Neutrophil (primary cell): ENCODE measurements at regions not wholly inside any gene's neighbourhood (a gene's known extent, or its start where the extent isn't known, plus 50 kb on each side); places are given as distances from the start of the nearest gene placed in this dataset.

ENCODE experiments used
- H3K27ac ChIP-seq: fragments of 200-600 bp; sonication (generic); 2 replicates; pipeline ENCODE4 v1.5.1; 2016; ENCODE audit warnings: mild to moderate bottlenecking, moderate library complexity
- H3K27me3 ChIP-seq: fragments of 200-600 bp; sonication (generic); 2 replicates; pipeline ENCODE4 v1.6.0; 2016; ENCODE audit warnings: mild to moderate bottlenecking
- H3K36me3 ChIP-seq: fragments of 200-600 bp; sonication (generic); 2 replicates; pipeline ENCODE4 v1.5.1; 2017
- H3K4me1 ChIP-seq, 2 experiments: fragments of 200-600 bp in 1 of 2; sonication (generic) in 1 of 2; 1 replicate in 1 of 2; 2 replicates in 1 of 2; pipeline versions ENCODE4 v1.5.1 to v1.6.1; 2013 to 2016; ENCODE audit warnings: low read depth in 1 of 2, low read length in 1 of 2, mild to moderate bottlenecking in 1 of 2, moderate library complexity in 1 of 2; ENCODE audit not compliant: control insufficient read depth in 1 of 2, insufficient read depth in 1 of 2
- H3K4me3 ChIP-seq, 2 experiments: fragments of 200-600 bp in 1 of 2; sonication (generic) in 1 of 2; 1 replicate in 1 of 2; 2 replicates in 1 of 2; pipeline ENCODE4 v1.5.1; 2013 to 2016; ENCODE audit warnings: low read depth in 1 of 2, low read length in 1 of 2, mild to moderate bottlenecking in 1 of 2, moderate library complexity in 1 of 2
- H3K9me3 ChIP-seq: fragments of 200-600 bp; sonication (generic); 2 replicates; pipeline ENCODE4 v1.5.1; 2016
- TF ChIP-seq, protein P1 (sequence below): fragments of 200-600 bp; sonication (generic); IDR thresholded peaks from 2 replicates; pipeline ENCODE4 v1.5.1; 2016; ENCODE audit warnings: antibody characterized with exemption

GRCh38 chr7:13386741-13387140 lies 602.7 kb downstream of the ETV1 start:
- no peak overlapping the region for H3K4me3 ChIP-seq
- H3K9me3 ChIP-seq, result no peaks in the 10 kb centered on the region
- H3K36me3 ChIP-seq, result no peaks in the 10 kb centered on the region
- H3K4me1 ChIP-seq, result no peaks in the 10 kb centered on the region
- H3K27me3 ChIP-seq, result no peaks in the 10 kb centered on the region
- H3K27ac ChIP-seq, result no peak overlapping the region
- TF ChIP-seq, protein P1, sequence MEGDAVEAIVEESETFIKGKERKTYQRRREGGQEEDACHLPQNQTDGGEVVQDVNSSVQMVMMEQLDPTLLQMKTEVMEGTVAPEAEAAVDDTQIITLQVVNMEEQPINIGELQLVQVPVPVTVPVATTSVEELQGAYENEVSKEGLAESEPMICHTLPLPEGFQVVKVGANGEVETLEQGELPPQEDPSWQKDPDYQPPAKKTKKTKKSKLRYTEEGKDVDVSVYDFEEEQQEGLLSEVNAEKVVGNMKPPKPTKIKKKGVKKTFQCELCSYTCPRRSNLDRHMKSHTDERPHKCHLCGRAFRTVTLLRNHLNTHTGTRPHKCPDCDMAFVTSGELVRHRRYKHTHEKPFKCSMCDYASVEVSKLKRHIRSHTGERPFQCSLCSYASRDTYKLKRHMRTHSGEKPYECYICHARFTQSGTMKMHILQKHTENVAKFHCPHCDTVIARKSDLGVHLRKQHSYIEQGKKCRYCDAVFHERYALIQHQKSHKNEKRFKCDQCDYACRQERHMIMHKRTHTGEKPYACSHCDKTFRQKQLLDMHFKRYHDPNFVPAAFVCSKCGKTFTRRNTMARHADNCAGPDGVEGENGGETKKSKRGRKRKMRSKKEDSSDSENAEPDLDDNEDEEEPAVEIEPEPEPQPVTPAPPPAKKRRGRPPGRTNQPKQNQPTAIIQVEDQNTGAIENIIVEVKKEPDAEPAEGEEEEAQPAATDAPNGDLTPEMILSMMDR, result no peak

DNA sequence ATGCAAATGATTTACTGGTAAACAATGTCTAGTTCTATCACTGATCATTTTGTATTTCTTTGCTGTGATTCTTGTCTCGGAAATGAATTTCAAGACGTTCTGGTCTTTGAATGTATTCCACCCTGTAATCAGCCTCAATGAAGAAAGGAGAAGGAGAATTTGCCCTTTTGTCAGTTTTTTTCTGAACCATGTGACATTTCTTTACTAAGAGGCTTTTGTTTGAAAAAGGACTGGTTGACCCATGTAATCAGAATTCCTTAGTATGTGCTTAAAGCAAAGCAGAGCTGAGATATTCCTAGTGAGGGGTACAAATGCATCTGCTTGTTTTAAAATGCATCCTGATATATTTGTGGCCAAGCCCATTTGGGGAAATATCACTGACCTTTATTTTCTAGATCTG lies 581.6 kb downstream of the ETV1 start:
- H3K36me3 ChIP-seq, result no peaks in the 10 kb centered on the region
- TF ChIP-seq, protein P1, result no peak
- no peaks in the 10 kb centered on the region for H3K27me3 ChIP-seq
- H3K27ac ChIP-seq, result no peak overlapping the region
- no peak overlapping the region for H3K4me3 ChIP-seq
- no peaks in the 10 kb centered on the region for H3K9me3 ChIP-seq
- no peaks in the 10 kb centered on the region for H3K4me1 ChIP-seq

GRCh38 chr7:13411151-13411550 lies 578.3 kb downstream of the ETV1 start:
- no peaks in the 10 kb centered on the region for H3K9me3 ChIP-seq

GRCh38 chr7:13411636-13412035 lies 577.8 kb downstream of the ETV1 start:
- H3K27me3 ChIP-seq, result no peaks in the 10 kb centered on the region
- TF ChIP-seq, protein P1, result no peak
- no peak overlapping the region for H3K4me3 ChIP-seq
- no peaks in the 10 kb centered on the region for H3K9me3 ChIP-seq
- H3K27ac ChIP-seq, result no peak overlapping the region
- no peaks in the 10 kb centered on the region for H3K36me3 ChIP-seq
- no peaks in the 10 kb centered on the region for H3K4me1 ChIP-seq

More at GRCh38 chr7:13411151-13411550, 578.3 kb downstream of the ETV1 start:
- no peaks in the 10 kb centered on the region for H3K27me3 ChIP-seq
- no peaks in the 10 kb centered on the region for H3K4me1 ChIP-seq
- H3K27ac ChIP-seq, result no peak overlapping the region
- TF ChIP-seq, protein P1, result no peak
- no peak overlapping the region for H3K4me3 ChIP-seq
- no peaks in the 10 kb centered on the region for H3K36me3 ChIP-seq

DNA sequence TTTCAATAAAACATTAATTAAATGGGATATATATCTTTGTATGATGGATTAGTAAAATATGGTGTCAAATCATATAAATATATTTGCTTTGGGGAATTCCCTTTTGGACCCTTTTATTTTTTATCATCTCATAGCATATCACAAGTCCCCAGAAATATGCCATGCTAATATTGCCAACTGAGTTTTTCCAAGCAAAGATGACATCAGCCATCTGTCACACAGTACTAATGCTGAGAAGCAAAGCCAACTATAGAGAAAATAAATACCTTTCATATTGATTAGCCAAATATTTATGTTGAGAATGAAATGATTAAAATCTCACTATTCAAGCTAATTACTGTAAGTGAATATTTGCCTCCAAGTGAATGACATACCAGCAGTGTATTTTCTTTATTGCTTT lies 575.3 kb downstream of the ETV1 start:
- H3K36me3 ChIP-seq, result no peaks in the 10 kb centered on the region
- TF ChIP-seq, protein P1, result no peak
- no peaks in the 10 kb centered on the region for H3K4me1 ChIP-seq
- no peak overlapping the region for H3K27ac ChIP-seq
- H3K4me3 ChIP-seq, result no peak overlapping the region
- no peaks in the 10 kb centered on the region for H3K27me3 ChIP-seq
- no peaks in the 10 kb centered on the region for H3K9me3 ChIP-seq

DNA sequence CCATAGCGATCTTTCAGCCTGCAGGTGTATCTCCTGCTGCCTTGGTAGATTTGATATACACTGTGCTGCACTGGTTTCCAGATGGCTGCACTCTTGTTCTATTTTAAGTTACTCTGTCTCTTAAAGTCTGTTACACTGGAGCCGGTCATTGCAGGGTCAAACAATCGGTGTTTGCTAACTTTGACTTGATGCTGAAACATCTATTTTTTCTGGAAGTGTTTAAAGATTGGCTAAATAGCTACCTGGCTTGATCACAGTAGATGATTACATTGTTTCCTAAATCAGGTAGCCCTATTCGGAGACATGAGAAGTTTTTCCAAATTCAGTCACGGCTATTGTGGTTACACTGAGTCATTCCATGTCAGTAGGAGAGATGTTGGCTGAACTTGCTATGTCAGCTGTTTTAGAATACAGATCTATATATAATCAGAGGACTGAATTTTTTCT lies 574.8 kb downstream of the ETV1 start:
- Histone ChIP-seq H3K27me3 (no peaks in the 10 kb centered on the region), H3K36me3 (no peaks in the 10 kb centered on the region), H3K4me3 (no peak overlapping the region), H3K27ac (no peak overlapping the region), H3K9me3 (no peaks in the 10 kb centered on the region), H3K4me1 (no peaks in the 10 kb centered on the region)
- TF ChIP-seq, protein P1, result no peak
